PC-3 (cell line): ENCODE measurements at regions not wholly inside any gene's neighbourhood (a gene's known extent, or its start where the extent isn't known, plus 50 kb on each side); places are given as distances from the start of the nearest gene placed in this dataset.

Experiments
- ATAC-seq: fragments of 200-7000 bp; cut with Tn5 transposase; 2 replicates; pipeline ENCODE4 v1.9.1; 2020; ENCODE audit warnings: mild to moderate bottlenecking, moderate library complexity
- BruUV-seq: library from RNA; stranded (reverse); fragments of 400-500 nt; replicated peaks from 2 replicates; lab custom pipeline; 2021; lab: Mats Ljungman, UMichigan
- CTCF ChIA-PET: fragments of 300-600 bp; sonication (Branson Sonifier 250); formaldehyde crosslinking; loops from one replicate; lab custom pipeline; 2022; ENCODE audit warnings: antibody characterized with exemption; lab: Charles Lee
- POLR2A ChIA-PET: fragments of 300-600 bp; sonication (Branson Sonifier 250); formaldehyde crosslinking; loops from one replicate; lab custom pipeline; 2022; ENCODE audit warnings: antibody characterized with exemption; ENCODE audit not compliant: unreplicated experiment; lab: Charles Lee
- DNase-seq: peaks from one replicate; pipeline ENCODE4 v3.0.0-alpha.2; 2015
- H2AFZ ChIP-seq: fragments of 300-600 bp; sonication (generic); 2 replicates; pipeline ENCODE4 v1.6.0; 2016; ENCODE audit warnings: antibody characterized with exemption, low read length
- H3F3A ChIP-seq: fragments of 300-600 bp; sonication (generic); one replicate; pipeline ENCODE4 v1.6.0; 2017; ENCODE audit warnings: antibody characterized with exemption, low read length, control low read depth, mild to moderate bottlenecking; ENCODE audit not compliant: unreplicated experiment
- H3K27ac ChIP-seq: fragments of 300-600 bp; sonication (generic); 2 replicates; pipeline ENCODE4 v1.5.1; 2016; ENCODE audit warnings: mild to moderate bottlenecking, low read length
- H3K27me3 ChIP-seq: fragments of 300-600 bp; sonication (generic); 2 replicates; pipeline ENCODE4 v1.6.1; 2016; ENCODE audit warnings: low read length, mixed read lengths
- H3K36me3 ChIP-seq: fragments of 300-600 bp; sonication (generic); 2 replicates; pipeline ENCODE4 v1.6.1; 2016; ENCODE audit warnings: low read depth, mixed run types, low read length, mixed read lengths
- H3K4me1 ChIP-seq: fragments of 300-600 bp; sonication (generic); 2 replicates; pipeline ENCODE4 v1.5.1; 2016; ENCODE audit warnings: low read length; ENCODE audit not compliant: insufficient read depth
- H3K4me2 ChIP-seq: fragments of 300-600 bp; sonication (generic); 2 replicates; pipeline ENCODE4 v1.6.0; 2016; ENCODE audit warnings: low read length
- H3K4me3 ChIP-seq: fragments of 300-600 bp; sonication (generic); 2 replicates; pipeline ENCODE4 v1.5.1; 2016; ENCODE audit warnings: mild to moderate bottlenecking, low read length, mixed read lengths
- H3K79me2 ChIP-seq: fragments of 300-600 bp; sonication (generic); 2 replicates; pipeline ENCODE4 v1.6.1; 2017; ENCODE audit warnings: low read length, mixed read lengths
- H3K9ac ChIP-seq: fragments of 300-600 bp; sonication (generic); 2 replicates; pipeline ENCODE4 v1.6.0; 2016; ENCODE audit warnings: mild to moderate bottlenecking, low read length
- H3K9me2 ChIP-seq: fragments of 300-600 bp; sonication (generic); replicated peaks from 2 replicates; pipeline ENCODE4 v1.6.1; 2016; ENCODE audit warnings: mixed run types, low read length, mixed read lengths
- H3K9me3 ChIP-seq: fragments of 300-600 bp; sonication (generic); 2 replicates; pipeline ENCODE4 v1.6.1; 2016; ENCODE audit warnings: low read length, mixed read lengths
- H4K20me1 ChIP-seq: fragments of 300-600 bp; sonication (generic); 2 replicates; pipeline ENCODE4 v1.6.1; 2016; ENCODE audit warnings: low read length, mixed read lengths
- EZH2 ChIP-seq: fragments of 300-600 bp; sonication (generic); IDR thresholded peaks from one replicate; pipeline ENCODE4 v1.6.1; 2017; ENCODE audit warnings: antibody characterized with exemption, mild to moderate bottlenecking, low read length; ENCODE audit not compliant: unreplicated experiment
- EZH2phosphoT487 ChIP-seq: fragments of 300-600 bp; sonication (generic); IDR thresholded peaks from 2 replicates; pipeline ENCODE4 v1.6.1; 2018; ENCODE audit warnings: mild to moderate bottlenecking, antibody characterized with exemption, low read length, borderline replicate concordance
- intact Hi-C: fragments of 100-400 bp; cut with micrococcal nuclease; formaldehyde crosslinking; loops from 2 replicates; pipeline ENCODE4 v1.9.0; 2023
- TF ChIP-seq, protein P1 (sequence below): fragments of 300-600 bp; sonication (generic); conservative IDR thresholded peaks from 2 replicates; pipeline ENCODE4 v1.5.1; 2017; ENCODE audit warnings: antibody characterized with exemption, low read depth, mild to moderate bottlenecking, low read length

GRCh38 chr6:6405997-6406714 is 85.7 kb upstream of the F13A1 start:
- CTCF ChIA-PET: no interaction called here
- no peak for DNase-seq

DNA sequence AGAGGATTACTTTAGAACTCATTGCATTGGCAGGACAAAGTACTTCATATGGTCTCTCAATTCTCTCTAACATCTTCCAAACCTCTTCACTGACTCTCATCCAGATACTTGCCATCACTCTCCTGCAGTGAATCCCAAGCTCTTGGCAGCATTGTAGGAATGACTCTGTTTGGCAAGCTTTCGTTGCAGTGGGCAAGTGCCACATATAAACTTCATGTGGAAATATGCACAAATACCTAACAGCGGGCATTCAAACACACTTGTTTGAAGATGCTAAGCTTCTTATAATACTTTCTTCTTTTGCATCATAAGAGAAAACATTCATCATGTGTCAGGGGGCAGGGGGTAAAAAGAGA is 86.2 kb upstream of the F13A1 start:
- intact Hi-C loops: no loop called here
- Histone ChIP-seq H3K27ac (no peak overlapping the region), H3K79me2 (no peaks in the 10 kb centered on the region), H3K4me3 (no peak overlapping the region), H3F3A (no peaks in the 10 kb centered on the region), H4K20me1 (no peaks in the 10 kb centered on the region), H3K9ac (no peak overlapping the region), H3K9me3 (no peaks in the 10 kb centered on the region), H3K4me1 (no peaks in the 10 kb centered on the region), H3K36me3 (no peaks in the 10 kb centered on the region), H2AFZ (no peak overlapping the region), H3K27me3 (peaks cover 52% of the 10 kb centered on the region), H3K9me2 (no peaks in the 10 kb centered on the region), H3K4me2 (no peak overlapping the region)
- ChIA-PET CTCF (no interaction called here), POLR2A (no interaction called here)
- BruUV-seq: no TSS peak
- ATAC-seq (no peak), DNase-seq (no peak)
- TF ChIP-seq, protein P1, sequence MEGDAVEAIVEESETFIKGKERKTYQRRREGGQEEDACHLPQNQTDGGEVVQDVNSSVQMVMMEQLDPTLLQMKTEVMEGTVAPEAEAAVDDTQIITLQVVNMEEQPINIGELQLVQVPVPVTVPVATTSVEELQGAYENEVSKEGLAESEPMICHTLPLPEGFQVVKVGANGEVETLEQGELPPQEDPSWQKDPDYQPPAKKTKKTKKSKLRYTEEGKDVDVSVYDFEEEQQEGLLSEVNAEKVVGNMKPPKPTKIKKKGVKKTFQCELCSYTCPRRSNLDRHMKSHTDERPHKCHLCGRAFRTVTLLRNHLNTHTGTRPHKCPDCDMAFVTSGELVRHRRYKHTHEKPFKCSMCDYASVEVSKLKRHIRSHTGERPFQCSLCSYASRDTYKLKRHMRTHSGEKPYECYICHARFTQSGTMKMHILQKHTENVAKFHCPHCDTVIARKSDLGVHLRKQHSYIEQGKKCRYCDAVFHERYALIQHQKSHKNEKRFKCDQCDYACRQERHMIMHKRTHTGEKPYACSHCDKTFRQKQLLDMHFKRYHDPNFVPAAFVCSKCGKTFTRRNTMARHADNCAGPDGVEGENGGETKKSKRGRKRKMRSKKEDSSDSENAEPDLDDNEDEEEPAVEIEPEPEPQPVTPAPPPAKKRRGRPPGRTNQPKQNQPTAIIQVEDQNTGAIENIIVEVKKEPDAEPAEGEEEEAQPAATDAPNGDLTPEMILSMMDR: no peak
- TF ChIP-seq EZH2phosphoT487: no peak
- no peak for TF ChIP-seq EZH2

More at GRCh38 chr6:6405997-6406714, 85.7 kb upstream of the F13A1 start:
- Histone ChIP-seq H3K27me3 (peaks cover 47% of the 10 kb centered on the region), H2AFZ (no peak overlapping the region), H3K9me2 (no peaks in the 10 kb centered on the region), H3K36me3 (no peaks in the 10 kb centered on the region), H3K4me1 (no peaks in the 10 kb centered on the region), H3F3A (no peaks in the 10 kb centered on the region), H4K20me1 (no peaks in the 10 kb centered on the region), H3K9me3 (no peaks in the 10 kb centered on the region), H3K4me2 (no peak overlapping the region), H3K79me2 (no peaks in the 10 kb centered on the region), H3K9ac (no peak overlapping the region), H3K4me3 (no peak overlapping the region), H3K27ac (no peak overlapping the region)
- intact Hi-C loops: no loop called here
- no peak for ATAC-seq
- TF ChIP-seq, protein P1: no peak
- TF ChIP-seq EZH2 (no peak), EZH2phosphoT487 (no peak)
- no TSS peak for BruUV-seq
- POLR2A ChIA-PET: no interaction called here

- Histone ChIP-seq H3K4me1 (no peaks in the 10 kb centered on the region), H3F3A (no peaks in the 10 kb centered on the region), H3K4me3 (no peak overlapping the region), H3K4me2 (no peak overlapping the region), H3K9ac (no peak overlapping the region), H2AFZ (no peak overlapping the region), H3K9me3 (no peaks in the 10 kb centered on the region), H4K20me1 (no peaks in the 10 kb centered on the region), H3K27me3 (peaks cover 58% of the 10 kb centered on the region), H3K36me3 (no peaks in the 10 kb centered on the region), H3K27ac (no peak overlapping the region), H3K79me2 (no peaks in the 10 kb centered on the region), H3K9me2 (no peaks in the 10 kb centered on the region)
- ChIA-PET CTCF (no interaction called here), POLR2A (no interaction called here)
- intact Hi-C loops: no loop called here
- DNase-seq (no peak), ATAC-seq (no peak)
- TF ChIP-seq EZH2: no peak
- no peak for TF ChIP-seq EZH2phosphoT487
- TF ChIP-seq, protein P1: no peak
- no TSS peak for BruUV-seq
Observed at GRCh38 chr6:6407071-6407741, 86.7 kb upstream of the F13A1 start.
